ENCODE measurements at regions not wholly inside any gene's neighbourhood (a gene's known extent, or its start where the extent isn't known, plus 50 kb on each side); places are given as distances from the start of the nearest gene placed in this dataset.

DNA sequence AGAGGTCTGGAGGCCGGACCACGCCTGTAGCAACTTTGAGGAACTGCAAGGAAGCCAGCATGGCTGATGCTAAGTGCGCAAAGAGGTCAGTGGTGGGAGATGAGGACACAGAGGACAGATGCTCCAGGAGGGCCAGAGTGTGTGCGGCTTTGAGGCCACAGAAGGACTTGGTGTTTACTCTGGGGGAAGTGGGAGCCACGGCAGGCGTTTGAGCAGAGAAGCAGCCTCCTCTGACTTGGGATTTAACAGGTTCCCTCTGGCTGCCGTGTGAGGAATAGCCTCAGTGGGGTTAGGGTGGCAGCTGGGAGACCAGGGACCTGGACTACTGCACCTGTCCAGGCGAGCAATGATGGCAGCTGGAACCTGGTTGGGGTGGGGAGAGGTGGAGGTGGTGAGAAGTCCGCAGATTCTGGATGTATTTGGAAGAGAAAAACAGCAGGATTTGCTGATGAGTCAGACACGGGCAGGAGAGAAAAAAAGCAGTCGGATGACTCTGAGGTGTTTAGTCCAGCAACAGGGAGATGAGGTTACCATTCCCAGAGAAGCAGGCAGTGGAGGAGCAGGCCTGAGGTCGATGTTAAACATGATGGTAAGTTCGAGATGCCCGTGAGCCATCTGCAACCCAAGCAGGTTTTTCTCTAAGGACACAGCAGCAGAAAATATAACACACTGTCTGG, 143.5 kb downstream of the SCARB1 start:
- no peaks in the 10 kb centered on the region for H3K27me3 ChIP-seq (ENCODE audit: control insufficient read depth, extremely low read depth, insufficient read depth, low read length)
- no peaks in the 10 kb centered on the region for H4K20me1 ChIP-seq (ENCODE audit: control insufficient read depth, extremely low read depth, insufficient read depth, low read length)
- H3K4me3 ChIP-seq (ENCODE audit: control insufficient read depth in 2 of 3, extremely low read depth in 1 of 3, insufficient read depth in 2 of 3, low read depth in 1 of 3, low read length in 3 of 3) = peak overlapping the region in 1 of 3 experiments; percentile 13
- H3K4me1 ChIP-seq (ENCODE audit: control insufficient read depth, extremely low read depth, insufficient read depth, low read length) = peaks cover 22% of the 10 kb centered on the region
- no peaks in the 10 kb centered on the region for H3K9me3 ChIP-seq (ENCODE audit: control insufficient read depth, low read depth, low read length)
- H3K36me3 ChIP-seq (ENCODE audit: control insufficient read depth in 2 of 2, extremely low read depth in 1 of 2, insufficient read depth in 2 of 2, low read length in 2 of 2) = no peaks in the 10 kb centered on the region
- no peak for TF ChIP-seq EZH2 (IDR thresholded peaks at IDR 0.05; ENCODE audit: low read length)
- TF ChIP-seq, protein P1, sequence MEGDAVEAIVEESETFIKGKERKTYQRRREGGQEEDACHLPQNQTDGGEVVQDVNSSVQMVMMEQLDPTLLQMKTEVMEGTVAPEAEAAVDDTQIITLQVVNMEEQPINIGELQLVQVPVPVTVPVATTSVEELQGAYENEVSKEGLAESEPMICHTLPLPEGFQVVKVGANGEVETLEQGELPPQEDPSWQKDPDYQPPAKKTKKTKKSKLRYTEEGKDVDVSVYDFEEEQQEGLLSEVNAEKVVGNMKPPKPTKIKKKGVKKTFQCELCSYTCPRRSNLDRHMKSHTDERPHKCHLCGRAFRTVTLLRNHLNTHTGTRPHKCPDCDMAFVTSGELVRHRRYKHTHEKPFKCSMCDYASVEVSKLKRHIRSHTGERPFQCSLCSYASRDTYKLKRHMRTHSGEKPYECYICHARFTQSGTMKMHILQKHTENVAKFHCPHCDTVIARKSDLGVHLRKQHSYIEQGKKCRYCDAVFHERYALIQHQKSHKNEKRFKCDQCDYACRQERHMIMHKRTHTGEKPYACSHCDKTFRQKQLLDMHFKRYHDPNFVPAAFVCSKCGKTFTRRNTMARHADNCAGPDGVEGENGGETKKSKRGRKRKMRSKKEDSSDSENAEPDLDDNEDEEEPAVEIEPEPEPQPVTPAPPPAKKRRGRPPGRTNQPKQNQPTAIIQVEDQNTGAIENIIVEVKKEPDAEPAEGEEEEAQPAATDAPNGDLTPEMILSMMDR (optimal IDR thresholded peaks at IDR 0.05 in 1 of 3, IDR thresholded peaks at IDR 0.05 in 1 of 3, conservative IDR thresholded peaks at IDR 0.05 in 1 of 3; ENCODE audit: extremely low read depth in 1 of 3, insufficient read depth in 2 of 3, low read length in 3 of 3) = peak; percentile 46 to 65 (median 54)
- peak overlapping the region; percentile 68 for H3K27ac ChIP-seq (ENCODE audit: control insufficient read depth, insufficient read depth, low read length)
- peak overlapping the region; percentile 24 for H3K9ac ChIP-seq (ENCODE audit: control insufficient read depth, extremely low read depth, insufficient read depth, low read length)
- FAIRE-seq (peak; percentile 93), DNase-seq (ENCODE audit: low read depth, low spot score) (no peak)
- no peaks in the 10 kb centered on the region for H3K9me1 ChIP-seq (ENCODE audit: control insufficient read depth, extremely low read depth, insufficient read depth, low read length)
- dilution Hi-C loops (cut with MboI; ENCODE audit: extremely low pct_ligation_motif_present, low sequenced_read_pairs) = no loop called here
- H2AFZ ChIP-seq (ENCODE audit: control insufficient read depth, low read length) = peak overlapping the region; percentile 65
- peak overlapping the region; percentile 49 for H3K4me2 ChIP-seq (ENCODE audit: control insufficient read depth, extremely low read depth, insufficient read depth, low read depth, low read length)
- no peaks in the 10 kb centered on the region for H3K79me2 ChIP-seq (ENCODE audit: control insufficient read depth, insufficient read depth, low read length)

DNA sequence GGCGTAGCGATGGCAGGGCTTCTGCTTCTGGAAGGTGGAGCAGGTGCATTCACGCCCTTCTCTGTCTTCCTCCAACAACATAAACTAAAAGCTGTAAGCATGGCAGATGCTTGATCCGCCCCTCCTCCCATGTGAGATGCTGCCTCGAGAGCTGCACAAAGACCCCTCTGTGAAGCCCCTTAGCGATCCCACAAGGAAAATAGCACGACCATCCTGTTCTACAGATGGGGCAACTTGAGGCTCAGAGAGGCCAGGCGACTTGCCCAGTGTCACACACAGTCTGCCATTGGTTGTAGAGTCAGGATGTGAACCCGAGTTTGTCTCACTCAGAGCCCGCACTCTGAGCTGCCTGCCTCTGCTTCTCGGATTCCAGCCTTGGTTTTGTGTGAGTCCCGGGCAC, 144.4 kb downstream of the SCARB1 start:
- dilution Hi-C loops (cut with MboI; ENCODE audit: extremely low pct_ligation_motif_present, low sequenced_read_pairs) = no loop called here
- Histone ChIP-seq H4K20me1 (ENCODE audit: control insufficient read depth, extremely low read depth, insufficient read depth, low read length) (no peaks in the 10 kb centered on the region), H3K9ac (ENCODE audit: control insufficient read depth, extremely low read depth, insufficient read depth, low read length) (no peak overlapping the region), H3K36me3 (ENCODE audit: control insufficient read depth in 2 of 2, extremely low read depth in 1 of 2, insufficient read depth in 2 of 2, low read length in 2 of 2) (no peaks in the 10 kb centered on the region), H3K4me2 (ENCODE audit: control insufficient read depth, extremely low read depth, insufficient read depth, low read depth, low read length) (no peak overlapping the region), H3K4me3 (ENCODE audit: control insufficient read depth in 2 of 3, extremely low read depth in 1 of 3, insufficient read depth in 2 of 3, low read depth in 1 of 3, low read length in 3 of 3) (no peak overlapping the region), H3K27ac (ENCODE audit: control insufficient read depth, insufficient read depth, low read length) (no peak overlapping the region), H3K4me1 (ENCODE audit: control insufficient read depth, extremely low read depth, insufficient read depth, low read length) (peaks cover 23% of the 10 kb centered on the region), H2AFZ (ENCODE audit: control insufficient read depth, low read length) (no peak overlapping the region), H3K9me3 (ENCODE audit: control insufficient read depth, low read depth, low read length) (no peaks in the 10 kb centered on the region), H3K27me3 (ENCODE audit: control insufficient read depth, extremely low read depth, insufficient read depth, low read length) (no peaks in the 10 kb centered on the region), H3K9me1 (ENCODE audit: control insufficient read depth, extremely low read depth, insufficient read depth, low read length) (no peaks in the 10 kb centered on the region), H3K79me2 (ENCODE audit: control insufficient read depth, insufficient read depth, low read length) (no peaks in the 10 kb centered on the region)
- DNase-seq (ENCODE audit: low read depth, low spot score) = no peak
- no peak for TF ChIP-seq EZH2 (IDR thresholded peaks at IDR 0.05; ENCODE audit: low read length)
- TF ChIP-seq, protein P1 (optimal IDR thresholded peaks at IDR 0.05 in 1 of 3, IDR thresholded peaks at IDR 0.05 in 1 of 3, conservative IDR thresholded peaks at IDR 0.05 in 1 of 3; ENCODE audit: extremely low read depth in 1 of 3, insufficient read depth in 2 of 3, low read length in 3 of 3) = no peak
- no peak for FAIRE-seq
